Breast epithelium (tissue), 4 donors: ENCODE measurements at regions not wholly inside any gene's neighbourhood (a gene's known extent, or its start where the extent isn't known, plus 50 kb on each side); places are given as distances from the start of the nearest gene placed in this dataset.
"Not testable (repeated sequence)": the region's sequence is repeated elsewhere in the genome, so short reads cannot be mapped to it uniquely, and the experiment has no call there.

Experiments used
- DNase-seq, 2 donors: peaks; one replicate each; pipeline ENCODE4 v3.0.0-alpha.2; 2019; ENCODE audit warnings: low spot score in 2 of 2
- H3K27ac ChIP-seq, 2 donors: fragments of 200-600 bp; sonication (generic) in 1 of 2; one replicate each; pipeline ENCODE4 v1.5.1; 2016 to 2019; ENCODE audit warnings: mild to moderate bottlenecking in 1 of 2
- H3K27me3 ChIP-seq, 2 donors: fragments of 200-600 bp; sonication (generic) in 1 of 2; one replicate each; pipeline versions ENCODE4 v1.5.1 to v1.6.0; 2017 to 2019; ENCODE audit warnings: control low read depth in 1 of 2, mild to moderate bottlenecking in 1 of 2
- H3K36me3 ChIP-seq: fragments of 200-600 bp; one replicate; pipeline ENCODE4 v1.5.1; 2019
- H3K4me1 ChIP-seq, 2 donors: fragments of 200-600 bp; sonication (generic); one replicate each; pipeline ENCODE4 v1.5.1; 2016 to 2019; ENCODE audit warnings: control low read depth in 1 of 2
- H3K4me3 ChIP-seq, 3 donors: fragments of 200-600 bp; sonication (generic); 1 replicate in 2 of 3; 2 replicates in 1 of 3; pipeline ENCODE4 v1.5.1; 2016 to 2019; ENCODE audit warnings: mild to moderate bottlenecking in 3 of 3, moderate library complexity in 2 of 3
- H3K9me3 ChIP-seq, 2 donors: fragments of 200-600 bp; sonication (generic) in 1 of 2; one replicate each; pipeline ENCODE4 v1.5.1; 2016 to 2019; ENCODE audit warnings: control low read depth in 1 of 2
- intact Hi-C: fragments of 100-400 bp; cut with DNase I; formaldehyde crosslinking; loops from one replicate; pipeline ENCODE4 v1.15.1; 2023; ENCODE audit warnings: low total_unique reads

DNA sequence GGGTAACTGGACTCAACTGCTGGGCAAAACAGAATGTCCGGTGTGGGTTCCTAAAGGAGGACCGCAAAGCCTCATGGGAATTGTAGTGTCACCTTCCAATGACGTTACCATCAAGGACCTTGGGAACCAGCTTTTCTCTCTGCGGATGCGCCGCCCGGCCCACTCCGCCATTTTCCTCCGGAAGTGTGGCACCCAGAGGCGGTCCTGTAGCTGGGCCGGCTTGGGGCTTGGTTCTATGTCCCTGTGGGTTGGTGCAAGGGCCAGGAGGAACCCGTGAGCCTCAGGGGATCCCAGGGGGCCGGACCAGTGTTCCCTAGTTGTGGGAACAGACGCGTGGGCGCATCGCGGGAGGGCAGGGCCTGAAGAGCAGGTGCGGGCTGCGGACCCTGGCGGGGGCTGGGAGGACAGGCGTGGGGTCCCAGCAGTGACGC is 175.1 kb downstream of the CWH43 start:
- not testable (repeated sequence) for DNase-seq

DNA sequence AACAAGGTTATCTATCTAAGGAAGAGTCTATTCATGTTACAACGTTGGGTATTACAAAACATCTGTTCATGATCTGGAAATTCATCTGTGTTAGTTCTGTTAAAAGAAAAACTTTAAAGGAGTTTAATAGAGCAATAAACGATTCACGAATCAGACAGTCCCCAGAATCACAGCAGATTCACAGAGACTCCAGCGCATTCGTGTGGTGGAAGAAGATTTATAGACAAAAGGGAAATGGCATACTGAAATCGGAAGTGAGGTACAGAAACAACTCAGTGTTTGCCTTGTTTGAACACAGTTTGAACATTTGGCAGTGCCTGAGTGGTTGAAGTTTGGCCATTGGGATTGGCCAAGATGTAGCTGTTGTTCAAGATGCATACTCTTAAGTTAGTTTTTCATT is 178.8 kb downstream of the CWH43 start:
- H3K36me3 ChIP-seq, H3K27ac ChIP-seq, intact Hi-C loops, H3K9me3 ChIP-seq, H3K4me3 ChIP-seq, DNase-seq, H3K27me3 ChIP-seq, H3K4me1 ChIP-seq: not testable (repeated sequence)

More for the DNA sequence above, 175.1 kb downstream of the CWH43 start:
- H3K36me3 ChIP-seq, H3K27me3 ChIP-seq, H3K9me3 ChIP-seq, H3K4me3 ChIP-seq, intact Hi-C loops, H3K27ac ChIP-seq, H3K4me1 ChIP-seq: not testable (repeated sequence)

DNA sequence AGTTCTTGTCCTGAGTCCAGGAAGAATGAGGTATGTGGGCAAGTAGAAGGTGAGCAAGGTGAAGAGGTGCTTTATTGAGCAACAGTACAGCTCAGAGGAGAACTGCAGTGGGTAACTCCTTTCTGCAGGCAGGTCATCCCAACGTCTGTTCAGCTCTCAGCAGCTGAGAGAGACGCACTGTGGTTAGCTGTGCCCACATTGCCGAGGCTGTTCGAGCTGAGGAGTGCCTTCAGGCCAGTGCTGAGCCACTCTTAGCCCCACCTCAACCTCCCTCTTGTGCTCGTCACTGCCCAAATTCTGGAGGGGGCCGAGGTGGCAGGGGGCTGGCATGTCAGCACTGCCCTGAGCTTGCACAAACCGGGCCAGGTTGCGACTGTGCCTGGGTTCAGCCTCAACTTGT is 191.8 kb downstream of the CWH43 start:
- H3K27me3 ChIP-seq, H3K9me3 ChIP-seq, intact Hi-C loops, H3K27ac ChIP-seq, H3K36me3 ChIP-seq, H3K4me3 ChIP-seq, DNase-seq, H3K4me1 ChIP-seq: not testable (repeated sequence)

DNA sequence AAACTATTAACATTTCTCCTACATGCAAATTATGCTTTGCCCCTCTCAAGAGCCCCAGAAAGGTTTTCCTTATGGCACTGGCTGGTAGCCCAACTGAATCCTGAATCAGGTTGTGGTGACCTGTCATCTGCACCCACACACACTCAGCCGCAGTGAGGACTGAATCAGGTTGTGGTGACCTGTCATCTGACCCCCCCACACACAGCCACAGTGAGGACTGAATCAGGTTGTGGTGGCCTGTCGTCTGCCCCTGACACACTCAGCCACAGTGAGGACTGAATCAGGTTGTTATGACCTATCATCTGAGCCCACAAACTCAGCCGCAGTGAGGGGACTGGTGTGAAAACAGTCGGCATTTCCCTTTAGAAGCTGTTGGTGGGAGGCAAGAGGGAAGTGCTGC is 195.0 kb downstream of the CWH43 start:
- H3K36me3 ChIP-seq, H3K4me1 ChIP-seq, H3K27me3 ChIP-seq, H3K27ac ChIP-seq, H3K4me3 ChIP-seq, DNase-seq, intact Hi-C loops, H3K9me3 ChIP-seq: not testable (repeated sequence)

DNA sequence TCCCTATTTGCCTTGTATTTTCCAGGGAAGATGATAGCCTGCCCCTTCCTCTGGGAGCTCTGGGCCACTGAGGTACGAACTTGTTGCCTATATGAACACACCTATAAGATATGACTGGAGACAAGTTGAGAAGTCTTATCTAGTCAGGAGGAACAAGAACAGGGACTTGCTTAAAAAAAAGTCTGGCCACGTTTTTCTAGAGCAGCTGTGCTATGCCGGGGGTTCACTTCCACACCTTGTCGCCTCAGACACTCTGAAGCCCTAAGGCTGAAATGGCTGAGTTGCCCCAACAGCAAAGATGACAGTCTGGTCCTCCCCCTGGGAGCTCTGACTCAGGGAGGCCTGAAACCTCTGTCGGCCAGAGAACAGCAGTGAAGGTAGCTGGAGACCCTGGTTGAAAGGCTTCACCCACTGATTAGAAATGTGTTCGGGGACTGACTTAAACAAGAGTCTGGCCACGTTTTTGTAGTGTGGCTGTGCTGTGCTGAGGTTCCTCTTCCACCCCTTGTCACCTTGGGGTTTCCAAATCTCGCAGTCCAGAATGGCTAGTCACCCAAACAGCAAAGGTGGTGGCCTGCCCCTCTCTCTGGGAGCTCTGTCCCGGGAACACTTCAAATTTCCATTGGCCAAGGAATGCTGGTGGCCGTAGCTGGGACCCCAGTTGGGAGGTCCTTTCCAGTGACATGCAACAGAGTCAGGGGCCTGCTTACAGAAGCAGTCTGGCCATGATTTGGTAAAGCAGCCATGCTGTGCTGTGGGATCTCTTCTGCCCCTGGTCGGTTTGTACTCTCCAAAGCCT is 225.5 kb downstream of the CWH43 start:
- H3K27me3 ChIP-seq, DNase-seq, H3K36me3 ChIP-seq, H3K4me1 ChIP-seq, H3K9me3 ChIP-seq, H3K4me3 ChIP-seq, intact Hi-C loops, H3K27ac ChIP-seq: not testable (repeated sequence)

DNA sequence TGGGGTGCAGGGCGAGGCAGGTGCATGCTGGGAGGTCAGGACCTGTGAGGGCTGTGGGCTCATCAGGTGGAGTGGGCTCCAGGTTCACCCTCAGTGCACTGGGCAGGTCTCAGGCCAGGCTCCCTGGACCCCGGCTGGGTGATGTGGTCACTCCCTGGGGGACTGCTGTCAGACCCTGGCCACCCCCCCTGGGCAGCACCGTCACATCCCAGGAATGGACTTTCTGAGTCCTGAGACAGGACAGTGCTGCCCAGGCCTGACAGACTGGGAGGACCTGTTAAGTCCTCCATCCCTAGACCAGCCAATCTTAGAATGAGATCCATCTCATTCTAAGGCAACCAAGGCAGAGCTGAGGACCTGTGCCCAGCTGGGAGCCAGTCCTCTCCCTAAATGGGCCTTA is 227.2 kb downstream of the CWH43 start:
- H3K4me3 ChIP-seq, H3K27me3 ChIP-seq, intact Hi-C loops, H3K36me3 ChIP-seq, H3K9me3 ChIP-seq, H3K27ac ChIP-seq, DNase-seq, H3K4me1 ChIP-seq: not testable (repeated sequence)

DNA sequence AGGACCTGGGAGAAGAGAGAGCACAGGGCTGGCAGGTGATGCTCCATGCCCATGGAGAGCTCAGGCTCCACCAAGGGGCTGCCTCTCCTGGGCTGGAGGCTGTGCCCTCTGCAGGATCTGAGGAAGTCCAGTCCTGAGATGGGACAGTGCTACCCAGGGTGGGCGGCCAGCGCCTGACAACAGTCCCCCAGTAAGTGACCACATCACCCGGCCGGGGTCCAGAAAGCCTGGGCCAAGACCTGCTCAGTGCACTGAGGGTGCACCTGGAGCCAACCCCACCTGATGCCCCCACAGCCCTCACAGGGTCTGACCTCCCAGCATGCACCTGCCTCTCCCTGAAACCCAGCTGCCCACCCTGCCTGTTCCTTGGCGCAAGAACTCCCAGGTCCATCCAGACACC is 227.7 kb downstream of the CWH43 start:
- H3K9me3 ChIP-seq, H3K4me3 ChIP-seq, H3K36me3 ChIP-seq, intact Hi-C loops, H3K27me3 ChIP-seq, H3K4me1 ChIP-seq, DNase-seq, H3K27ac ChIP-seq: not testable (repeated sequence)

DNA sequence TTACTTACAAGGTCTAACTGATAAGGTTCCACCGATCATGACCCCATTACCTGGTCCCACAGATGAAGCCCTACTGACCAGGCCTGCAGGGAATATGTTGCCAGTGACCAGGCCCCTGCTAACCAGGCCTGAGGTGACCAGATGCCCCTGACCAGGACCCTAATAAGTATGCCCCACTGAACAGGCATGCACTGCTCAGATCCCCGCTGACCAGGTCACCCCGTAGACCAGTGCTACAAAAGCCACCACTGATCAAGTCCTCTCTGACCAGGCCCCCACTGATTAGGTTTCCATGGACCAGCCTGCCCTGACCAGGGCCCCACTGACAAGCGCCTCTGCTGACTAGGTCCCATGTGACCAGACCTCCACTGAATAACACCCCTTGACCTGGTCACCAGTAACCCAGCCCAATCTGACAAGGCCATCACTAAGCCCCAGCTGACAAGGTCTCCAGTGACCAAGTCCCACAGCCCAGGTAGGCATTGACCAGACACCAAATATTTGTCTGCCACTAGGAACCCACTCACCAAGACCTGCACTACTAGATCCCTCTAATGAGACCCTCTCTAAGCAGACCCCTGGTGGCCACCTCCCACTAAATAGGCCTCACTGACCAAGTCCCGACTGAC is 228.5 kb downstream of the CWH43 start:
- H3K27me3 ChIP-seq, H3K4me1 ChIP-seq, DNase-seq, H3K27ac ChIP-seq, H3K9me3 ChIP-seq, H3K4me3 ChIP-seq, intact Hi-C loops, H3K36me3 ChIP-seq: not testable (repeated sequence)

DNA sequence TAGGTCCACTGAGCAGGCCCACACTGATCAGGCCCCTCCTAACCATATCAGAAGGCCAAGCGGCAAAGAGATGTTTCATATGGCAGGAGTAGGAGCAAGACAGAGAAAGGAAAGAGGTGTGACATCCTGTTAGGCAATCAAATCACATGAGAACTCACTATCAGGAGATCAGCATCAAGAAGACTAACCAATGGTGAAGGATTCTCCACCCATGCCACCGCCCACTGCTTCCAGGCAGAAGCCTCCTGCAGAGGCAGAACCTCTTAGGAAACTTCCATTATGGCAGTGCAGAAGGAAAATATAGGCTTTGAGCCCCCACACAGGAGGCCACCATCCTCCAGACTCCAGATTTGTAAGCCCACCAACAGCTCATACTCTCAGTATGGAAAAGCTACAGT is 229.0 kb downstream of the CWH43 start:
- H3K4me1 ChIP-seq, H3K27me3 ChIP-seq, H3K27ac ChIP-seq, H3K36me3 ChIP-seq, intact Hi-C loops, DNase-seq, H3K4me3 ChIP-seq, H3K9me3 ChIP-seq: not testable (repeated sequence)

DNA sequence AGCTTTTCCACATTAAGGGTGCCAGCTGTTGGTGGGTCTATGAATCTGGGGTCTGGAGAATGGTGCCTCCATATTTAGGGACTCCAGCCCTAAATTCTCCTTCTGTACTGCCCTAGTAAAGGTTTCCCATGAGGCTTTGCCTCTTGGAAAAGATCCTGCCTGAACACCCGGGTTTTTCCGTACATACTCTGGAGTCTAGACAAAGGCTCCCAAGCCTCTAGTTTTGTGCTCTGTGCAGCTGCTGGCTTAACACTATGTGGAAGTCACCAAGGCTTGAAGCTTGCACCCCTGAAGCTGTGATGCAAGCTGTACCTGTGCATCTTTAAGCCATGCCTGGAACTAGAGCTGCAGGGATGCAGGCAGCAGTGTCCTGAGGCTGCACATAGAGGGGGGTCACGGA is 230.5 kb downstream of the CWH43 start:
- H3K4me3 ChIP-seq, H3K27ac ChIP-seq, H3K36me3 ChIP-seq, H3K9me3 ChIP-seq, H3K27me3 ChIP-seq, intact Hi-C loops, DNase-seq, H3K4me1 ChIP-seq: not testable (repeated sequence)
